Gastrocnemius medialis (tissue), 4 donors: ENCODE measurements at regions not wholly inside any gene's neighbourhood (a gene's known extent, or its start where the extent isn't known, plus 50 kb on each side); places are given as distances from the start of the nearest gene placed in this dataset.

Experiments
- POLR2A ChIP-seq, 2 donors: fragments of 450-650 bp; IDR thresholded peaks; one replicate each; pipeline ENCODE4 v1.6.1; 2017; ENCODE audit warnings: antibody characterized with exemption in 2 of 2, mild to moderate bottlenecking in 2 of 2, moderate library complexity in 2 of 2
- TF ChIP-seq, protein P1 (sequence below), 5 experiments: fragments of 450-650 bp in 3 of 5; fragments of 200-600 bp in 2 of 5; sonication (generic) in 2 of 5; IDR thresholded peaks in 4 of 5; conservative IDR thresholded peaks in 1 of 5; 1 replicate in 4 of 5; 2 replicates in 1 of 5; pipeline ENCODE4 v1.5.1; 2016 to 2019; ENCODE audit warnings: antibody characterized with exemption in 5 of 5, mild to moderate bottlenecking in 3 of 5, moderate library complexity in 3 of 5

DNA sequence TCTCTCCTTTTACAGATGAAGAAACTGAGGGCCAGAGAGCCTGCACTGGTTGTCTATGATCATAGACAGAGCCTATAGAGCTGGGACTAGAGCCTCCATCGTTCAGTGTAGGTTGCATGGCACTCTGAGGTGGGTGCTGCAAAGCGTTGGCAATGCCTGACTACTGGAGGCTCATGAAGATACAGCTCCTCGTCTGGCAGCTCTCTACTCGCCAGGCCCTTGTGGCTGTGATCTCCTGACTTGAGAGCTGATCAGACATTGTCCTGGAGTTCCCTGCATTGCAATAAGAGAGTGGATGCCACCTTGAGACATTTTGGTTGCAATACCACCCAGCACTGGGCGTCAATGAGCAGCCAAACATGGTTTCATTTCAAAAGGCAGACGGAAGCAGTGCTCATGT is 270.1 kb upstream of the ARID1B start:
- TF ChIP-seq, protein P1, sequence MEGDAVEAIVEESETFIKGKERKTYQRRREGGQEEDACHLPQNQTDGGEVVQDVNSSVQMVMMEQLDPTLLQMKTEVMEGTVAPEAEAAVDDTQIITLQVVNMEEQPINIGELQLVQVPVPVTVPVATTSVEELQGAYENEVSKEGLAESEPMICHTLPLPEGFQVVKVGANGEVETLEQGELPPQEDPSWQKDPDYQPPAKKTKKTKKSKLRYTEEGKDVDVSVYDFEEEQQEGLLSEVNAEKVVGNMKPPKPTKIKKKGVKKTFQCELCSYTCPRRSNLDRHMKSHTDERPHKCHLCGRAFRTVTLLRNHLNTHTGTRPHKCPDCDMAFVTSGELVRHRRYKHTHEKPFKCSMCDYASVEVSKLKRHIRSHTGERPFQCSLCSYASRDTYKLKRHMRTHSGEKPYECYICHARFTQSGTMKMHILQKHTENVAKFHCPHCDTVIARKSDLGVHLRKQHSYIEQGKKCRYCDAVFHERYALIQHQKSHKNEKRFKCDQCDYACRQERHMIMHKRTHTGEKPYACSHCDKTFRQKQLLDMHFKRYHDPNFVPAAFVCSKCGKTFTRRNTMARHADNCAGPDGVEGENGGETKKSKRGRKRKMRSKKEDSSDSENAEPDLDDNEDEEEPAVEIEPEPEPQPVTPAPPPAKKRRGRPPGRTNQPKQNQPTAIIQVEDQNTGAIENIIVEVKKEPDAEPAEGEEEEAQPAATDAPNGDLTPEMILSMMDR (IDR thresholded peaks at IDR 0.05 in 4 of 5, conservative IDR thresholded peaks at IDR 0.05 in 1 of 5): no peak
- TF ChIP-seq POLR2A (IDR thresholded peaks at IDR 0.05): no peak
